Epithelial cell of prostate (primary cell): ENCODE measurements at regions not wholly inside any gene's neighbourhood (a gene's known extent, or its start where the extent isn't known, plus 50 kb on each side); places are given as distances from the start of the nearest gene placed in this dataset.
A peak's percentile ranks its signal among the peaks of the same experiment; 100 is the strongest.

Experiments used
- DNase-seq: peaks from one replicate; pipeline ENCODE4 v3.0.0-alpha.2; 2011; ENCODE audit warnings: low read depth, low spot score
- H3K27ac ChIP-seq: fragments of 450-650 bp; 2 replicates; pipeline ENCODE4 v1.5.1; 2017; ENCODE audit warnings: mild to moderate bottlenecking

DNA sequence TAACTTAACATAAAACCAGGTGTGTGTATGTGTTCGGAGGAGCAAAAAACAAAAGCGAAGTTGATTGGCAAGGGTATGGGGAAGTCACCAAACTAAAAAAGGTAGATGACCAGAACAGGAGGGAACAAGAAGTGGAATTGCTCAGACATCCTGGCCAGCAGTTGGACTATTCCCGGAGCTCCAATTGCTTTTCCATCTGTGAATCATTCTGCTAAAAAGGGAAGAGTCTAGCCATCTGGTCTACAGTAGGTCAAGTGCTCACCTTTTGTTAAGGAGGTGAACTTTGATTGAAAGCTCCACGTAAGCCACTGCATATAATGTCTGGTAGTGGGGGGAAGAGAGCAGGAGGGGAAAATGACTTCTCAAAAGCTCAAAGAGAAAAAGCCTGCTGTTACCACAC is 50.0 kb upstream of the BET1 start:
- no peak for DNase-seq
- H3K27ac ChIP-seq, result no peak overlapping the region

DNA sequence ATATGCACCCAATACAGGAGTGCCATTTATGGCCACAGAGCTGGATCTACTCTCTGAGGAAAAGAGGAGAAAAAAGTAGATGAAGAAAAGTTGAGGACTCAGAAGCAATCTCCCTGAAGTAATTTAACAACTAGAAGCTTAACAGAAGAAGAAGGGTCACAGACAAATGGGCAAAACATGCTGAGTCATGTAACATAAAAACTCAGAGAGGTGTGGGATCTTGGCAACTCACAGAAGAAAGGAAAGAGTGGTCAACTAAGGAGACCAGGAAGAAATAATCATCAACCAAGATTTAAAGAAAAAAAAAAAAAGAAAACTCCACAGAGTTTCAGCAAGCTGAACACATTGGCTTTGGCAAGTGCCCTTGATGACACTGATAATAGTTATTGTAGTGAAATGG is 51.8 kb upstream of the BET1 start:
- DNase-seq, result no peak
- peak overlapping the region; percentile 85 for H3K27ac ChIP-seq

DNA sequence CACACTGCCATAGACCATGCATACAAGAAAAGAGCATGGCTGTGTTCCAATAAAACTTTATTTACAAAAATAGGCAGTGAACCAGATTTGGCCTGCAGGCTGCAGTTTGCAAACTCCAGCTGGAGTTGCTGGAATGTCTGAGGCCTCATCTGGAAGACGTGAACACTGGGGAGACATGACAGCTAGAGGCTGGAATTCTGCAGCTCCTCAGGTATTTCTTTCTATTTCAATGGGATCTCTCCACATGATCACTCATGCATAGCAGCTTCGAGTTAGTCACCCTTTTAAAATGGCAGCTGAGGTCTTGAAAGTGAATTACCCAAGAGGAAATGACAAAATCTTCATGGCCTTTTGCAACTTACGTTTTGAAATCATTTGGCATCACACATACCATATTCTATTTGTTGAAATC is 52.6 kb upstream of the BET1 start:
- peak overlapping the region; percentile 85 for H3K27ac ChIP-seq
- DNase-seq, result peak; percentile 88

GRCh38 chr7:94057955-94058354 is 53.8 kb upstream of the BET1 start:
- no peak for DNase-seq
- H3K27ac ChIP-seq, result peak overlapping the region; percentile 85

DNA sequence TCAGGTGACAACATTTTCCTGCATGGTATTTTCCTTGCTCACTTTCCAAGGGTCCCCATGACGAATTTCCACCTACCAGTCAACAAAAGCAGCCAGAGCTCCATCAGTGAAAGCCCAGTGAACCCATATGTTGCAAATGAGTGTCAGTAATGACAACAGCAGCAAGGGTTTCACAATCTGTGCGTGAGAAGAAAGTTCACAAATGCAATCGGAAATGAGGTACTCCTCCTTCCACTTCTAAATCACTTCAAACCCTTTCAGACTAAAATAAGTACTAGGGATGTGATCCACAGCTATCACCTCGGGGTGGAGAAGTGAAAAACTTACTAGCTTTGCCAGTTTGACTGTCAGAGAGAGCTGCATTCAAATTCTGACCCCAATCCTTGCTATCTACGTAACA is 55.6 kb upstream of the BET1 start:
- peak overlapping the region; percentile 9 for H3K27ac ChIP-seq
- no peak for DNase-seq

- no peak for DNase-seq
- peak overlapping the region; percentile 12 for H3K27ac ChIP-seq
These were observed 56.6 kb upstream of the BET1 start for GRCh38 chr7:94060752-94061151.

GRCh38 chr7:94061326-94061725 is 57.2 kb upstream of the BET1 start:
- no peak for DNase-seq
- H3K27ac ChIP-seq, result no peak overlapping the region

- no peak for DNase-seq
- H3K27ac ChIP-seq, result no peak overlapping the region
These were observed 58.2 kb upstream of the BET1 start for GRCh38 chr7:94062372-94062771.

- peak overlapping the region; percentile 21 for H3K27ac ChIP-seq
- DNase-seq, result no peak
These were observed 60.5 kb upstream of the BET1 start for GRCh38 chr7:94064541-94065191.

DNA sequence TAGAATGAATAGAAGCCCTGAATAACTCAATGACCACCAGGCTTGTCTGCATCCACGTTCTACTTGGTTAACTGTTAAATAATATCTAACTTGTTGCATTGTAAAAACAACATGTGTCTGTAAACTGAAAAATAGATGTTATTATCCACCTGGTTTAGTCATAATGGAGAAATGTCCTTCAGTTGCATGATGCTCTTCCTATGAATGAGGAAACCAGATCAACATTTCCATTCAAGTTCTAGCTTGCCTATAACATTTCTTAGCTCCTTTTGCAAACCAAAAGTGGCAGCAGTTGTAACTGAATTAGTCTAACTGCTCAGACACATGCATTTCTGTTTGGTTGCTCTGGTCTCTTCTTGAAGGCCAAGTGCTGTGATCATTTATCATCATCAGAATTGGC is 62.9 kb upstream of the BET1 start:
- DNase-seq, result peak; percentile 64
- H3K27ac ChIP-seq, result peak overlapping the region; percentile 90

DNA sequence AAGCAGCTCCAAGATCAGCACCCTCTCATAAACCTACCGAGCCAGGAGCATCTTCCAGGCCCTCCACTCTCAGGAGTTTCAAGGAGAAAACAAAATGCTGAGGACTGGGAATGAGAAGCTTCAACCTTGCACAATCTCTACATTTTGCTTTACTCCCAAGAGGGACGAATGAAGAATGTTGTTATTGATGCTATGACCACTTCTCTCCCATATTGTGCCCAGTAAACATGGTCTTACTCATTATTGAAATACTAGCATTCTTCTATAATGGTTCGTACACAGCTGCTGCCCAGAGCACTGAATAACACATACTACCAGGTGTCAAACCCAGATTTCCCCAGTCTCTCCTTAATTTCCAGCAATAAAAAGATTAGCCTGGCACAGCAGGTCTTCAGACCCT is 63.4 kb upstream of the BET1 start:
- DNase-seq, result no peak
- peak overlapping the region; percentile 90 for H3K27ac ChIP-seq

- peak overlapping the region; percentile 90 for H3K27ac ChIP-seq
- no peak for DNase-seq
These were observed 65.1 kb upstream of the BET1 start for GRCh38 chr7:94069162-94069739.

DNA sequence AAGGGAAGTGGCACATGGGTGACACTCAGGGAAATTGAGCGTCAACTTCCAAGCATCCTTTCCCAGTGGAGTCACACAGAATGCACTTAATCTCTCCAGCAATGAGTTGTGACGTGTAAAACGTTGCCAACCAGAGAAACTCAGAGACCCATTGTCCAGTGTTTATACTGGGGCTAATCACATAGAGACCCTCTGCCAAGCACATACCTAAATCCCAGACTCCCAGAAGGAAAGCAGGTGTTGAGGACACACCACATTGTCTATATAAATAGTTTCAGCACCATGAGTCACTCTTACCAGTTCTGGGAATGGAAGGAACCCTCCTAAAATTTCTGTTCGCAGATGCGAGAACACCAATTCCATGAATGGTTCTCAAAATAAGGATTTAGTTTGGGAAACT is 76.4 kb upstream of the BET1 start:
- H3K27ac ChIP-seq, result no peak overlapping the region
- no peak for DNase-seq

DNA sequence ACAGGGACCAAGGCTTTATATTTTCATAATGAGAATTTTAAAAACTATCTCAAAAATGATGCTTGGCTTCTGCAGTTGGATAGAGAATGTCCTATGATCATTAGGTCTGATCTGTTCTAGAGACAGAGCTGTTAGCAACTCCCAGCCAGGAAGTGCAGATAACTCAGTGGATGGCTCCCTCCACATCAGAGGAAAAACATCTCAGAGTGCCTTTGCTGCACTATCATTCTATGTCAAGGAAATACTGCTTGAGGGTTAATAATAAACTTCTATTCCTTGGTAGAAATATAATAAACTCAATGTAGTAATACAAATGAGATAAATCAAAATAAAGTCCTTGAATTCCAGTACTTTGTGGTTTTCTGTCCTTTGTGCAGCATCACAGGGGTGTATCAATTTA is 78.0 kb upstream of the BET1 start:
- DNase-seq, result no peak
- H3K27ac ChIP-seq, result no peak overlapping the region

GRCh38 chr7:94087664-94088352 is 83.7 kb upstream of the BET1 start:
- no peak overlapping the region for H3K27ac ChIP-seq
- DNase-seq, result no peak

DNA sequence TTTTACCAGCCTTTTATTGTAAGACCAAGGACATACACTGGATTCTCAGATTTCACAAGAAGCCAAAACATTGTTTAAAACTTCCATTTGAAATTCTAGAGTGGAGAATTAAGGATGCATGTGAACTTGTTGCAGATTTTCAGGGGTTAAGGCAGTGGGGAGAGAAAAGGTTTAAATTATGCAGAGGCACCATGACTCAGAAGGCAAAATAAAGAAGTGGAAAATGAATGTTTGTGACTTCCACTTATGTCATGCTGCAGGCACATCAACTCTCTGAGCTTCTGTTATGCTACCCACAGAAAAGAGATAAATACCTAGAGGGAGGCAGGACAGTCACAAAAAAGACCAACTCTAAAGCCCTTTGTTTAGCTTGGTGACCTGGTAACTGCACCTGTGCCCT is 84.4 kb upstream of the BET1 start:
- H3K27ac ChIP-seq, result no peak overlapping the region
- DNase-seq, result no peak

- no peak overlapping the region for H3K27ac ChIP-seq
- no peak for DNase-seq
These were observed 85.7 kb upstream of the BET1 start for GRCh38 chr7:94089806-94090205.

DNA sequence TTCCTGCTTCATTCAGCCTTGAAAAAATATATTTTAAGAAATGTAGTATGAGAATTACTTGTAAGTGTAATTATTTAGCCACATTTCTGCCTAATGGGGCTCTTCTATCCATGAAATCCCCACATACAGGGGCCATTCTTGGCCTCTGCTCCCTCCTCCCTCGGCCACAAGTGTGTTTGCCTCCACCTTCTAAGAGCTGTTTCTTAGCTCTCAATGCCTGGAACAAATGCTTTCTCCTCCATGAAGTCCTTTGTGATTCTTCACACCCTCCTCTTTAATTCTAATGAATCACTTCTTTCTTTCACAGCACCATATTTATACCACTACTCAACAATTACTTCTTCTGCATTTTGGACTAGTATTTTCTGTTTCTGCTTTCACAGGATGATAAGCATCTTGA is 88.8 kb upstream of the BET1 start:
- H3K27ac ChIP-seq, result no peak overlapping the region
- DNase-seq, result no peak

DNA sequence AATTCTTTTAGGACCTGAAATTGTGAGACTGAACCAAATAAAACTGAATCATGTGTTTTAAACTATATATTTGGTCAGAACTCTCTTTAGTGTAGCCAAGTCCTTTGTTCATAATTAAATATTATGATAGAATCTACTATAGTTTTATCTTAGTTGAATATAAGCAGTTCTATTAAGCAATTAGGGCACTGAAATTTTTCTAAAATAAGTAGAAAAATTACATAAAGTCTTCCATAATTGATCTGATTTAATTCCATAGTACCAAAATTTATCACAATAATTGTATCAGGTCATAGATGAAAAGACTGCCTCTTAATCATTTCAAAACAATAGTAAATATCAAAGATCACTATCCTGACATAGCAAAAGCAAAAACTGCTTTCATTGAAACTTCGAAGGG is 90.1 kb upstream of the BET1 start:
- no peak for DNase-seq
- H3K27ac ChIP-seq, result no peak overlapping the region

DNA sequence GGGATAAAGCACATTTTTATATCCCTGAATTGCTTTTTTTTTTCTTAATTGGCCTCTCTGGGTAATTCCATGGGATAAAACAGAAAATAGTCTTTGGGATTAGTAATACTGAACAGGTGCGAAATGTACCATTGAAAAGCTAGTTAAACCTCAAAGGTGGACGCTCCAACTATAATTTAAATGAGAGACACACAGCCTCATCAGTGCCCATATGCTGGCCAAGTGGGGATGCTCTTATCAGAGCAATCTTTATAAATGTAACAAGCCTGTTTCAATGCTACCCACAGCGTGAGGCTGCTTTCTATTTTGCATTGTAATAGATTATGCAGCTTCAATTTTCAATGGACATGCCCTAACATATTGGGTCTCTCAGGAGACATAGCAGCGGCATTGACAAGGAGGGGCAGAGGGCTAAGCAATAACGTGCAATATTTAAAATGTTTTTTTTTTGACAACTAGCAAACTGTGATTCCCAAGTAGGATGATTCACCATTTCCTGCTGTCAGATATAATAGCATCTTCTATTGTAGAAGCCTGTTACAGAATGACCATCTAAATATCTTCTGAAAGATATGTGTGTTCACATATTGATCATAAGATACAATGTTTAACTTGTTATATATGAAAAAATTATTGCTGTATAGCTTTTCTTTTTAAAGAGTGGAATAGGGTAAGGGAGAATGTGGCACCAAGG is 91.3 kb upstream of the BET1 start:
- H3K27ac ChIP-seq, result no peak overlapping the region
- DNase-seq, result no peak

- no peak overlapping the region for H3K27ac ChIP-seq
- DNase-seq, result no peak
These were observed 95.5 kb upstream of the BET1 start for GRCh38 chr7:94099679-94100078.
